Activated T-cell treated with anti-CD3 and anti-CD28 coated beads for 48 hours (primary cell): ENCODE measurements at regions not wholly inside any gene's neighbourhood (a gene's known extent, or its start where the extent isn't known, plus 50 kb on each side); places are given as distances from the start of the nearest gene placed in this dataset.
"Not testable (repeated sequence)": the region's sequence is repeated elsewhere in the genome, so short reads cannot be mapped to it uniquely, and the experiment has no call there.

Experiments
- DNase-seq: peaks from one replicate; pipeline ENCODE4 v3.0.0-alpha.2; 2020; ENCODE audit warnings: low read depth

- no peak for DNase-seq
Measured at GRCh38 chr2:61623747-61624146, 85.6 kb upstream of the XPO1 start.

GRCh38 chr2:61620244-61621159, 82.3 kb upstream of the XPO1 start:
- DNase-seq, result no peak

- DNase-seq, result no peak
Measured at GRCh38 chr2:61619561-61619960, 81.4 kb upstream of the XPO1 start.

GRCh38 chr2:61617610-61618009, 79.5 kb upstream of the XPO1 start:
- DNase-seq, result no peak

- no peak for DNase-seq
Measured at GRCh38 chr2:61605245-61605644, 67.1 kb upstream of the XPO1 start.

- no peak for DNase-seq
Measured at GRCh38 chr2:61604433-61604832, 66.3 kb upstream of the XPO1 start.

- DNase-seq, result not testable (repeated sequence)
Measured at GRCh38 chr2:61598515-61599156, 60.5 kb upstream of the XPO1 start.

GRCh38 chr2:61597300-61598289, 59.4 kb upstream of the XPO1 start:
- no peak for DNase-seq

GRCh38 chr2:61594201-61594600, 56.0 kb upstream of the XPO1 start:
- DNase-seq, result not testable (repeated sequence)

- not testable (repeated sequence) for DNase-seq
Measured at GRCh38 chr2:61593648-61594047, 55.5 kb upstream of the XPO1 start.

GRCh38 chr2:61590214-61590613, 52.1 kb upstream of the XPO1 start:
- no peak for DNase-seq

GRCh38 chr2:61588566-61588965, 50.4 kb upstream of the XPO1 start:
- DNase-seq, result no peak
